ENCODE measurements at regions not wholly inside any gene's neighbourhood (a gene's known extent, or its start where the extent isn't known, plus 50 kb on each side); places are given as distances from the start of the nearest gene placed in this dataset.
A peak's percentile ranks its signal among the peaks of the same experiment; 100 is the strongest.
"Not testable (repeated sequence)": the region's sequence is repeated elsewhere in the genome, so short reads cannot be mapped to it uniquely, and the experiment has no call there.

DNA sequence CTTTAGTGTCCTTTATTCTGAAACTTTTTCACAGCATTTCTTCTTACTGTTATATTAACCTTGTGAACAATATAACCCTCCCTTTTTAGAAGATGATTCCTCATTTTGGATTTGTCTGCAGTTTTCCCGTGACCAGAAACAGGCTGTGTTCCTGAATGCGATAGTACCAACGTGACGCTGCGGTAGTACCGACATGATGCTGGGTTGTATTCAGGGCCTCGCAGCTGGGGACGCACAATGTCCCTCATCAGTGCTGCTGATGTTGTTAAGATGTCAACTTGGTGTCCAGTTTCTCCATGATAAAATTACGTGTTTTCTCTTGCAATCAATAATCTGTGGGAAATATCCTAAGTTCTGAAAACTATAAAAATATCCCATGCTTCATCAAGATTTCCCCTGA is 761.4 kb upstream of the TPTE start:
- intact Hi-C loops (cut with DNase I): no loop called here
- Histone ChIP-seq H3K27me3 (peaks cover 0 to 4% of the 10 kb centered on the region in 2 donors), H3K27ac (no peak overlapping the region), H3K4me3 (no peak overlapping the region), H3K4me1 (no peaks in the 10 kb centered on the region), H3K9me3 (no peaks in the 10 kb centered on the region), H3K36me3 (no peaks in the 10 kb centered on the region)
- ATAC-seq (no peak), DNase-seq (no peak)
- no peak for TF ChIP-seq CTCF (IDR thresholded peaks at IDR 0.05)
- no peak for TF ChIP-seq POLR2A (IDR thresholded peaks at IDR 0.05)
- 57% methylated on average over 9 of the region's 9 CpGs for WGBS (ENCODE audit: insufficient coverage, low coverage, low lambda C conversion rate, missing lambda C conversion rate)

- peaks cover 0 to 4% of the 10 kb centered on the region in 2 donors for H3K27me3 ChIP-seq
- H3K4me3 ChIP-seq: no peak overlapping the region
- intact Hi-C loops (cut with DNase I): no loop called here
- H3K27ac ChIP-seq: no peak overlapping the region
- no peaks in the 10 kb centered on the region for H3K9me3 ChIP-seq
- ATAC-seq: no peak
- no peaks in the 10 kb centered on the region for H3K4me1 ChIP-seq
- 35% methylated on average over 5 of the region's 5 CpGs for WGBS (ENCODE audit: insufficient coverage, low coverage, low lambda C conversion rate, missing lambda C conversion rate)
- DNase-seq: no peak
- TF ChIP-seq POLR2A (IDR thresholded peaks at IDR 0.05): no peak
- no peak for TF ChIP-seq CTCF (IDR thresholded peaks at IDR 0.05)
- H3K36me3 ChIP-seq: no peaks in the 10 kb centered on the region
These were observed 760.8 kb upstream of the TPTE start for GRCh38 chr21:9760398-9761074.

- H3K4me3 ChIP-seq: no peak overlapping the region
- no peaks in the 10 kb centered on the region for H3K4me1 ChIP-seq
- ATAC-seq: peak in 1 of 4 donors; percentile 5
- no peak for DNase-seq
- TF ChIP-seq CTCF (IDR thresholded peaks at IDR 0.05) (no peak), POLR2A (IDR thresholded peaks at IDR 0.05) (no peak)
- H3K36me3 ChIP-seq: no peaks in the 10 kb centered on the region
- peaks cover 0 to 4% of the 10 kb centered on the region in 2 donors for H3K27me3 ChIP-seq
- intact Hi-C loops (cut with DNase I): no loop called here
- 56% methylated on average over 3 of the region's 3 CpGs for WGBS (ENCODE audit: insufficient coverage, low coverage, low lambda C conversion rate, missing lambda C conversion rate)
- no peak overlapping the region for H3K27ac ChIP-seq
- H3K9me3 ChIP-seq: no peaks in the 10 kb centered on the region
These were observed 758.1 kb upstream of the TPTE start for GRCh38 chr21:9763306-9763705.

DNA sequence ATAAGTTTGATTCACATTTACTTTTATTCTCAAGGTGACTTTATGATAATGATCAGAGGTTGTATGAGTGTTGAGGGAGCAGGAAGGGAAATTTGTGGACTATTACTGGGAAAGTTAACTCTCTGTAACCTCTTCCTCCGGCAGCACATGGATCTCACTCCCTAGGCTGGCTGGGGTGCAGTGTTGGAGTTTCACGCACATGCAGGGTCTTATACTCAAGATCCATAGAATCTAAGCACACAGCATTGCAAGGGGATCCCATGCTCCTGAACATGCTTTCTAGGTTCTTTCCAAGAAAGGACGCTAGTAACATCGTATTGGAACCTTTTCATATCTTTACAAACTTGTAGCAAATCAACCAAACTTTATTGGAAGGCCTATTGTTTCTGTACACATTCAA is 757.6 kb upstream of the TPTE start:
- Histone ChIP-seq H3K9me3 (no peaks in the 10 kb centered on the region), H3K4me3 (no peak overlapping the region), H3K36me3 (no peaks in the 10 kb centered on the region), H3K27ac (no peak overlapping the region), H3K27me3 (peaks cover 0 to 4% of the 10 kb centered on the region in 2 donors), H3K4me1 (no peaks in the 10 kb centered on the region)
- ATAC-seq (no peak), DNase-seq (no peak)
- 39% methylated on average over 4 of the region's 4 CpGs for WGBS (ENCODE audit: insufficient coverage, low coverage, low lambda C conversion rate, missing lambda C conversion rate)
- intact Hi-C loops (cut with DNase I): no loop called here
- TF ChIP-seq POLR2A (IDR thresholded peaks at IDR 0.05): no peak
- no peak for TF ChIP-seq CTCF (IDR thresholded peaks at IDR 0.05)

GRCh38 chr21:9764294-9764693 is 757.1 kb upstream of the TPTE start:
- H3K4me1 ChIP-seq; H3K4me3 ChIP-seq; H3K27me3 ChIP-seq; ATAC-seq; H3K9me3 ChIP-seq; H3K36me3 ChIP-seq; H3K27ac ChIP-seq; intact Hi-C loops (cut with DNase I); DNase-seq: not testable (repeated sequence)
- WGBS (ENCODE audit: insufficient coverage, low coverage, low lambda C conversion rate, missing lambda C conversion rate): 42% methylated on average over 6 of the region's 6 CpGs

GRCh38 chr21:9765538-9765937 is 755.8 kb upstream of the TPTE start:
- ATAC-seq; H3K4me1 ChIP-seq; H3K27me3 ChIP-seq; DNase-seq; H3K27ac ChIP-seq; H3K4me3 ChIP-seq; H3K9me3 ChIP-seq; intact Hi-C loops (cut with DNase I); H3K36me3 ChIP-seq: not testable (repeated sequence)
- WGBS (ENCODE audit: insufficient coverage, low coverage, low lambda C conversion rate, missing lambda C conversion rate): 11% methylated on average over 1 of the region's 1 CpG

DNA sequence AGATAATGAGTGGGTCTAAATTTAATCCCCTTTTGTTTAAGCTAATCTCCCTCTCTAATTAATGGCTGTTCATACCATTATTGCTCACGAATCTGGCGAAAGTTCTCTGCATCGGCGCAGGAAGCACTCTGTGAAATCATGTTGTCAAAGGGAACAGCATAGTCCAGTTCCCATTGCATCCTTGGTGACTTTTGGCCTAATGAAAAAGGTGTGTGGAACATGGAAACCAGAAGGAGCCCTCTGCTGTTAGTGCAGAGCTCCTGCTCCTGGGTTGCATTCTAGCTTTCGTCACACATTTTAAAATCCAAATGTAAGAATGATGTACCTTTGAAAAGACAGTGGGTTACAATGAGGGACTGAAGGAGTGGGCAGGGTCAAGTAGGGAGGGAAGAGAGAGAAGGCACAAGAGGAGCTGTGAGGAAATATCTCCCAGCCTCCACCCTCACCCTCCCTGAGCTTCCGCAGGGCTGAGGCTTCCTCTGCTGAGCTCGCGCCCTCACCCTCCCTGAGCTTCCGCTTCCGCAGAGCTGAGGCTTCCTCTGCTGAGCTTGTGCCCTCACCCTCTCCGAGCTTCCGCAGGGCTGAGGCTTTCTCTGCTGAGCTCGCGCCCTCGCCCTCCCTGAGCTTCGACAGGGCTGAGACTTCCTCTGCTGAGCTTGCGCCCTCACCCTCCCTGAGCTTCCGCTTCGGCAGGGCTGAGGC is 754.3 kb upstream of the TPTE start:
- 67% methylated on average over 19 of the region's 19 CpGs for WGBS (ENCODE audit: insufficient coverage, low coverage, low lambda C conversion rate, missing lambda C conversion rate)
- ATAC-seq; H3K27me3 ChIP-seq; H3K27ac ChIP-seq; H3K4me1 ChIP-seq; intact Hi-C loops (cut with DNase I); H3K36me3 ChIP-seq; H3K4me3 ChIP-seq; H3K9me3 ChIP-seq; DNase-seq: not testable (repeated sequence)
